ENCODE measurements at regions not wholly inside any gene's neighbourhood (a gene's known extent, or its start where the extent isn't known, plus 50 kb on each side); places are given as distances from the start of the nearest gene placed in this dataset.

DNA sequence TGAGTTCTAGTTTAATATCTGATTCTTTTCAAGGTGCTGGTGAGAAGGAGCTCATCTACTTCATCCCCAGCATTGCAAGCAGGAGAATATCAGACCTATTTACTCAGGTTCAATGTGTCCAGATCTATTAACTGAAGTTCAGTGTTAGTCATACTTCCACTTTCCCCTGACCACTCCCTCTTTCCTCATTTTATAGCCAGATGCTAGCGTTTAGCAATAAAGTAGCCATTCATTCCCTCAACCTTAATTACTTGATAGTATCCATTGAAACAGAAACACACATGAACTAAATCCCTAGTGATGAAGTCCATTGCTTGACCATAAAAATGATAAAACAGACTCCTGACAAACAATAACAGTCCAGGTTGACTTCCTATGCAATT is 60.0 kb downstream of the RPL22L1 start:
- H3K36me3 ChIP-seq (ENCODE audit: insufficient read depth), result no peaks in the 10 kb centered on the region
- H3K27me3 ChIP-seq (ENCODE audit: insufficient read depth, low read depth), result no peaks in the 10 kb centered on the region
- no peak overlapping the region for H3K27ac ChIP-seq
- H2AFZ ChIP-seq (ENCODE audit: low read depth), result no peak overlapping the region
- no peak overlapping the region for H3K4me3 ChIP-seq (IDR thresholded peaks at IDR 0.05; ENCODE audit: insufficient read depth, low read depth, low read length)
- H3K9ac ChIP-seq, result no peak overlapping the region
- no peaks in the 10 kb centered on the region for H3K79me2 ChIP-seq (ENCODE audit: insufficient read depth, low read depth)
- H4K20me1 ChIP-seq (ENCODE audit: insufficient read depth), result no peaks in the 10 kb centered on the region
- H3K4me2 ChIP-seq, result no peak overlapping the region
- TF ChIP-seq, protein P1, sequence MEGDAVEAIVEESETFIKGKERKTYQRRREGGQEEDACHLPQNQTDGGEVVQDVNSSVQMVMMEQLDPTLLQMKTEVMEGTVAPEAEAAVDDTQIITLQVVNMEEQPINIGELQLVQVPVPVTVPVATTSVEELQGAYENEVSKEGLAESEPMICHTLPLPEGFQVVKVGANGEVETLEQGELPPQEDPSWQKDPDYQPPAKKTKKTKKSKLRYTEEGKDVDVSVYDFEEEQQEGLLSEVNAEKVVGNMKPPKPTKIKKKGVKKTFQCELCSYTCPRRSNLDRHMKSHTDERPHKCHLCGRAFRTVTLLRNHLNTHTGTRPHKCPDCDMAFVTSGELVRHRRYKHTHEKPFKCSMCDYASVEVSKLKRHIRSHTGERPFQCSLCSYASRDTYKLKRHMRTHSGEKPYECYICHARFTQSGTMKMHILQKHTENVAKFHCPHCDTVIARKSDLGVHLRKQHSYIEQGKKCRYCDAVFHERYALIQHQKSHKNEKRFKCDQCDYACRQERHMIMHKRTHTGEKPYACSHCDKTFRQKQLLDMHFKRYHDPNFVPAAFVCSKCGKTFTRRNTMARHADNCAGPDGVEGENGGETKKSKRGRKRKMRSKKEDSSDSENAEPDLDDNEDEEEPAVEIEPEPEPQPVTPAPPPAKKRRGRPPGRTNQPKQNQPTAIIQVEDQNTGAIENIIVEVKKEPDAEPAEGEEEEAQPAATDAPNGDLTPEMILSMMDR (conservative IDR thresholded peaks at IDR 0.05; ENCODE audit: low read depth, low read length), result no peak
- no peaks in the 10 kb centered on the region for H3K4me1 ChIP-seq (ENCODE audit: low read depth, poor library complexity, severe bottlenecking)

DNA sequence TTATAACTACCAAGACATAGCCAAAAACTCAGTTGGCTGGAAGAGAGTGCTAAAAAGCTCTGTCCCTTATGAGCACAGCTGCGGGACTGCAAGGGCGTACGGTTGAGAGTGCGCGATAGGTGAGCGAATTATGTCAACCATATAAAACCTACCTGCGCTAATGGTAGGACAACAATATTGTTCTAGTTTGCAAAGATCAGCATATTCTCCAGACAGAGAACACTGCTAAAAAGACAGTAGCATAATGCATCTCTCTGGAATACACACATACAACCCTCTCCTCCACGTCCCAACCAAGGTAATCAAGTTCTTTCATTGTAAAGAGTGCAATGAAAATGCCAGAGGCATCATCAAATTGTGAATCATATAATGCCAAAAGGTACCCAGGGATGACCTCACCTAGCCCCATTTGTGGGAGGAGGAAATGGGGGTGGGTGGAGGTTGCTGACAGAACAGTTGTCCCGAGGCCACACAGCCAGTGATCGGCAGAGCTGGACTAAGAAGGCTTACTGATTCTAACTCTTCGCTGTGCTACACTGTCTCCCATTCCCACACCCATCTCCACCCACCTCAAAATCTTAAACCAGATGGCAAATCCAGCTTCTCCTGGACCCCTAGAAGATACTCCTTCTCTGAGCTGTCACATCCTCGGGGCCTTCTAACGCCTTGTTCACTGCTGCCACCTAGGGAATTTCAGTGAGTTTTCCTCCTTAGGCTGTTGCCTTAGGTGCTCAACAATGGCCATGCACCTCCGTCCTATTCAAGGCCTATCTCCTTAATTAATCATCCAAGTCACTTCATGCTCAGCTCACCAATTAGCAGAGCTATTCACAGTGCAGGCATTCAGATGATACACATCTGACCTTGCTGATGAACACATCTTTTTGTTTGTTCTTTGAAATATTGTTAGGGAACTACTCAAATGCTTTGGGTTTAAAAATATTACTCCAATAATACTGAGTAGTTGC is 60.7 kb downstream of the RPL22L1 start:
- TF ChIP-seq, protein P1 (conservative IDR thresholded peaks at IDR 0.05; ENCODE audit: low read depth, low read length), result peak; percentile 59
- Histone ChIP-seq H3K9ac (no peak overlapping the region), H3K36me3 (ENCODE audit: insufficient read depth) (no peaks in the 10 kb centered on the region), H3K79me2 (ENCODE audit: insufficient read depth, low read depth) (no peaks in the 10 kb centered on the region), H2AFZ (ENCODE audit: low read depth) (no peak overlapping the region), H3K4me3 (IDR thresholded peaks at IDR 0.05; ENCODE audit: insufficient read depth, low read depth, low read length) (no peak overlapping the region), H3K4me1 (ENCODE audit: low read depth, poor library complexity, severe bottlenecking) (no peaks in the 10 kb centered on the region), H4K20me1 (ENCODE audit: insufficient read depth) (no peaks in the 10 kb centered on the region), H3K27ac (no peak overlapping the region), H3K27me3 (ENCODE audit: insufficient read depth, low read depth) (no peaks in the 10 kb centered on the region), H3K4me2 (no peak overlapping the region)

DNA sequence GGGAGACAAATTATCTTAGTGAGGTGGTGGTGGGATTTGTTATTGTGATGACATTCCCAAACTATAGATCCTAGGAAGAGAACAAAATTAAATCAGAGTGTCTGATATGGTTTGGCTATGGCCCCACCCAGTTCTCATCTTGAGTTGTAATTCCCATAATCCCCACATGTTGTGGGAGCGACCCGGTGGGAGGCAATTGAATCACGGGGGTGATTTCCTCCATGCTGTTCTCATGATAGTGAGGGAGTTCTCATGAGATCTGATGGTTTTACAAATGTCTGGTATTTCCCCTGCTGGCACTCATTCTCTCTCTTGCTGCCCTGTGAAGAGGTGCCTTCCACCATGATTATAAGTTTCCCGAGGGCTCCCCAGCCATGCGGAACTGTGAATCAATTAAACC is 62.0 kb downstream of the RPL22L1 start:
- TF ChIP-seq, protein P1 (conservative IDR thresholded peaks at IDR 0.05; ENCODE audit: low read depth, low read length), result no peak
- Histone ChIP-seq H4K20me1 (ENCODE audit: insufficient read depth) (no peaks in the 10 kb centered on the region), H3K4me3 (IDR thresholded peaks at IDR 0.05; ENCODE audit: insufficient read depth, low read depth, low read length) (no peak overlapping the region), H3K4me2 (no peak overlapping the region), H3K79me2 (ENCODE audit: insufficient read depth, low read depth) (no peaks in the 10 kb centered on the region), H2AFZ (ENCODE audit: low read depth) (no peak overlapping the region), H3K27ac (no peak overlapping the region), H3K36me3 (ENCODE audit: insufficient read depth) (no peaks in the 10 kb centered on the region), H3K9ac (no peak overlapping the region), H3K27me3 (ENCODE audit: insufficient read depth, low read depth) (no peaks in the 10 kb centered on the region), H3K4me1 (ENCODE audit: low read depth, poor library complexity, severe bottlenecking) (no peaks in the 10 kb centered on the region)

DNA sequence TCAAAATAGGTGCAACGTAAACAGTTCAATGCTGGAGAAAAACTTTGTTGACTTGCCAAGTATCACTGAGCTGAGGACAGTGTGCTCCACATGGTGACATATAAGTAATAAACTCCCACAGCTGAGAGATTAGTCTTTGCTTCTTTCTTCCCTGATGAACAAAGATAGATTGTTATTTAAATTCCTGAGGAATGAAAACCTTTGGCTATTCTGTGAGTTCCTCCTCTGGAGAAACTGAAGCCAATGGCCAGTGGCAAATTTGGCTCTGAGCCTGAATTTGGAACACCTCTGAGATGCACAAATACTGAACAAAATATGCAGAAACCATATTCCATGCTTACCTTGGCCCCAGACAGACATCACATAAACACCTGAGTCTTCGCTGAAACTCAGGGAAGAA is 63.3 kb downstream of the RPL22L1 start:
- no peaks in the 10 kb centered on the region for H4K20me1 ChIP-seq (ENCODE audit: insufficient read depth)
- H3K4me1 ChIP-seq (ENCODE audit: low read depth, poor library complexity, severe bottlenecking), result no peaks in the 10 kb centered on the region
- H3K4me3 ChIP-seq (IDR thresholded peaks at IDR 0.05; ENCODE audit: insufficient read depth, low read depth, low read length), result no peak overlapping the region
- H3K4me2 ChIP-seq, result no peak overlapping the region
- H3K79me2 ChIP-seq (ENCODE audit: insufficient read depth, low read depth), result no peaks in the 10 kb centered on the region
- H2AFZ ChIP-seq (ENCODE audit: low read depth), result no peak overlapping the region
- H3K27me3 ChIP-seq (ENCODE audit: insufficient read depth, low read depth), result no peaks in the 10 kb centered on the region
- H3K27ac ChIP-seq, result no peak overlapping the region
- TF ChIP-seq, protein P1 (conservative IDR thresholded peaks at IDR 0.05; ENCODE audit: low read depth, low read length), result no peak
- H3K9ac ChIP-seq, result no peak overlapping the region
- no peaks in the 10 kb centered on the region for H3K36me3 ChIP-seq (ENCODE audit: insufficient read depth)
